PC-9 (cell line): ENCODE measurements at regions not wholly inside any gene's neighbourhood (a gene's known extent, or its start where the extent isn't known, plus 50 kb on each side); places are given as distances from the start of the nearest gene placed in this dataset.

Experiments used
- BruUV-seq: library from RNA; stranded (reverse); fragments of 400-500 nt; replicated peaks from 2 replicates; lab custom pipeline; 2021; lab: Mats Ljungman, UMichigan
- CTCF ChIA-PET: fragments of 300-600 bp; sonication (Branson Sonifier 250); formaldehyde crosslinking; loops from one replicate; lab custom pipeline; 2022; ENCODE audit warnings: antibody characterized with exemption; lab: Charles Lee
- POLR2A ChIA-PET: fragments of 300-600 bp; sonication (Branson Sonifier 250); formaldehyde crosslinking; loops from one replicate; lab custom pipeline; 2022; ENCODE audit warnings: antibody characterized with exemption; ENCODE audit not compliant: unreplicated experiment; lab: Charles Lee
- DNase-seq, 2 experiments: peaks; one replicate each; pipeline versions ENCODE4 v3.0.0 to v3.0.0-alpha.2; 2015 to 2022; ENCODE audit warnings: mixed read lengths in 1 of 2
- H2AFZ ChIP-seq: fragments of 200-600 bp; sonication (generic); 2 replicates; pipeline ENCODE4 v1.8.1; 2017; ENCODE audit warnings: antibody characterized with exemption
- H3F3A ChIP-seq: fragments of 200-600 bp; sonication (generic); 2 replicates; pipeline ENCODE4 v1.8.1; 2017; ENCODE audit warnings: antibody characterized with exemption, mild to moderate bottlenecking, low read depth; ENCODE audit not compliant: insufficient read depth
- H3K27ac ChIP-seq: fragments of 200-600 bp; sonication (generic); 2 replicates; pipeline ENCODE4 v1.6.1; 2016; ENCODE audit warnings: mixed run types
- H3K27me3 ChIP-seq: fragments of 200-600 bp; sonication (generic); 2 replicates; pipeline ENCODE4 v1.6.1; 2016; ENCODE audit warnings: low read depth, mixed run types; ENCODE audit not compliant: insufficient read depth
- H3K36me3 ChIP-seq: fragments of 200-600 bp; sonication (generic); 2 replicates; pipeline ENCODE4 v1.6.1; 2016; ENCODE audit warnings: low read depth, mixed run types
- H3K4me1 ChIP-seq: fragments of 200-600 bp; sonication (generic); replicated peaks from 2 replicates; pipeline ENCODE4 v1.6.1; 2016; ENCODE audit warnings: mixed run types; ENCODE audit not compliant: insufficient read depth
- H3K4me2 ChIP-seq: fragments of 200-600 bp; sonication (generic); 2 replicates; pipeline ENCODE4 v1.6.1; 2017; ENCODE audit warnings: mixed run types
- H3K4me3 ChIP-seq: fragments of 200-600 bp; sonication (generic); 2 replicates; pipeline ENCODE4 v1.6.1; 2016; ENCODE audit warnings: mixed run types
- H3K79me2 ChIP-seq: fragments of 200-600 bp; sonication (generic); 2 replicates; pipeline ENCODE4 v1.6.1; 2017; ENCODE audit warnings: low read depth, mixed run types
- H3K9me2 ChIP-seq: fragments of 200-600 bp; sonication (generic); 2 replicates; pipeline ENCODE4 v1.8.1; 2017; ENCODE audit warnings: mild to moderate bottlenecking; ENCODE audit not compliant: insufficient read depth
- H3K9me3 ChIP-seq: fragments of 200-600 bp; sonication (generic); 2 replicates; pipeline ENCODE4 v1.8.1; 2016; ENCODE audit warnings: low read depth; ENCODE audit not compliant: insufficient read depth
- H4K20me1 ChIP-seq: fragments of 200-600 bp; sonication (generic); 2 replicates; pipeline ENCODE4 v1.8.1; 2017; ENCODE audit not compliant: insufficient read depth
- EZH2 ChIP-seq: fragments of 200-600 bp; sonication (generic); IDR thresholded peaks from 2 replicates; pipeline ENCODE4 v1.8.0; 2017; ENCODE audit warnings: antibody characterized with exemption, low read depth
- intact Hi-C: fragments of 100-400 bp; cut with micrococcal nuclease; formaldehyde crosslinking; loops from one replicate; pipeline ENCODE4 v1.10.0; 2022; ENCODE audit not compliant: unreplicated experiment
- TF ChIP-seq, protein P1 (sequence below): fragments of 200-600 bp; sonication (generic); conservative IDR thresholded peaks from 2 replicates; pipeline ENCODE4 v1.6.1; 2017; ENCODE audit warnings: mixed run types, antibody characterized with exemption, mild to moderate bottlenecking, moderate library complexity

DNA sequence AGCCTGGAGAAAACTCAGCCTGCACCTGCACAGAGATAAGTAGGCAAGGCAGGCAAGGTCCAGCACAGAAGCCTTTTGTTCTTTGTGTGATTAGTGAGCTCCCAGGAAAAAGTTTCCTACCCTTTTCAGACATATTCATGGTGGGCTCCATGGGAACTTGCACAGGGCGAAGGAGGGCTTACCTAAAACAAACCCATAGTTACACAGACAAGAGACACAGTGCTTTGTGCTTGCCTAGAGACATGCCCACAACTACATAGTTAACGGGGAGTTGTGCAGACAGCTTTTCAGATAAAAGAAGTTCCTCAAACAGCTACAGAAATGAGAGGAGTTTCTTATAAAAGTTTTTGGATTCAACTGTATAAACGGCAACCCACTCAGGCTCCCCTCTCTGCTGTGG is 180.5 kb downstream of the GLUD2 start:
- H4K20me1 ChIP-seq: no peaks in the 10 kb centered on the region
- H3K9me2 ChIP-seq: no peaks in the 10 kb centered on the region
- H3K36me3 ChIP-seq: no peaks in the 10 kb centered on the region
- H3K9me3 ChIP-seq: no peaks in the 10 kb centered on the region; the same call in 1 of the 2 replicates
- CTCF ChIA-PET: no interaction called here
- no TSS peak for BruUV-seq
- no peak overlapping the region for H3K4me3 ChIP-seq
- no peaks in the 10 kb centered on the region for H3K27me3 ChIP-seq
- no peak for DNase-seq
- H3K79me2 ChIP-seq: no peaks in the 10 kb centered on the region
- no peak overlapping the region for H3K27ac ChIP-seq
- POLR2A ChIA-PET: no interaction called here
- no peak overlapping the region for H2AFZ ChIP-seq
- H3K4me2 ChIP-seq: no peak overlapping the region
- intact Hi-C loops: no loop called here
- TF ChIP-seq, protein P1, sequence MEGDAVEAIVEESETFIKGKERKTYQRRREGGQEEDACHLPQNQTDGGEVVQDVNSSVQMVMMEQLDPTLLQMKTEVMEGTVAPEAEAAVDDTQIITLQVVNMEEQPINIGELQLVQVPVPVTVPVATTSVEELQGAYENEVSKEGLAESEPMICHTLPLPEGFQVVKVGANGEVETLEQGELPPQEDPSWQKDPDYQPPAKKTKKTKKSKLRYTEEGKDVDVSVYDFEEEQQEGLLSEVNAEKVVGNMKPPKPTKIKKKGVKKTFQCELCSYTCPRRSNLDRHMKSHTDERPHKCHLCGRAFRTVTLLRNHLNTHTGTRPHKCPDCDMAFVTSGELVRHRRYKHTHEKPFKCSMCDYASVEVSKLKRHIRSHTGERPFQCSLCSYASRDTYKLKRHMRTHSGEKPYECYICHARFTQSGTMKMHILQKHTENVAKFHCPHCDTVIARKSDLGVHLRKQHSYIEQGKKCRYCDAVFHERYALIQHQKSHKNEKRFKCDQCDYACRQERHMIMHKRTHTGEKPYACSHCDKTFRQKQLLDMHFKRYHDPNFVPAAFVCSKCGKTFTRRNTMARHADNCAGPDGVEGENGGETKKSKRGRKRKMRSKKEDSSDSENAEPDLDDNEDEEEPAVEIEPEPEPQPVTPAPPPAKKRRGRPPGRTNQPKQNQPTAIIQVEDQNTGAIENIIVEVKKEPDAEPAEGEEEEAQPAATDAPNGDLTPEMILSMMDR: no peak
- no peak for TF ChIP-seq EZH2
- H3K4me1 ChIP-seq: no peaks in the 10 kb centered on the region
- no peaks in the 10 kb centered on the region for H3F3A ChIP-seq

DNA sequence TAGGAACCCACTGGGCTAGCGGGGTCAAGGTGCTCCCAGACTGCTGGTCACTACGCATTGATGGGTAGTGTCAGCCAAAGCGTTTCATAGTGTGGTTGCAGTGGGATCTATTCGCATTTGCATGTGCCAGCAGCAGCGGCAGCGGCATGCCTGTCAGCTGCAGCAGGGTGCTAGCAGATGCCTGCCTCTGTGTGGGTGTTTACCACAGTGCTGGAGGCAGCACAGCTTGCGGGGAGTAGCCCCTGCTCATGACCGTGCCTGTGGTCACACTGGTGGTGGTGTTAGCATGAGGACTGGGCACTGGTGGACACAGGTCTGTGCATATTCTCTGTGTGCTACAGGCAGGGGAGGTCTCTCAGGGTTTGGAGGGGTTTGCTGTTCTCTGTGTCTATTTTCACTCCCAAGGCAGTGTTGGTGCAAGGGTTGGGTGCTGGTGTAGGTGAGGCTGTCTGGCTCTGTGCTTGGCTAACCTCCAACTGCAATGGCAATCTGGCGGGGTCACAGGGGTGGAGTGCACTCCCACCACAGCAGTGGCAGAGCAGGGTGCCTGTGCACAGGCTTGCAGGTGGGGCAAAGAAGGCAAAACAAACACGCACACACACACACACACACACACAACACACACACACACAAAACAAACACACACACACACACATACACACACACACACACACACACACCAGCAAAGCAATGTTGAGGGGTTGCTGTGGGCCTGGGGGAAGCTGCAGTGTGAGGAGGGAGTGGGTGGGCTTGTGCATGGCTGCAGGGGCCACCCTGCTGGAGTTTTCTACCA is 184.4 kb downstream of the GLUD2 start:
- ChIA-PET POLR2A (no interaction called here), CTCF (no interaction called here)
- Histone ChIP-seq H3K4me1 (no peaks in the 10 kb centered on the region), H3F3A (no peaks in the 10 kb centered on the region), H3K79me2 (no peaks in the 10 kb centered on the region), H3K9me2 (no peaks in the 10 kb centered on the region), H3K9me3 (no peaks in the 10 kb centered on the region; the same call in 1 of the 2 replicates), H3K4me3 (no peak overlapping the region), H3K4me2 (no peak overlapping the region), H3K27me3 (no peaks in the 10 kb centered on the region), H3K36me3 (no peaks in the 10 kb centered on the region), H2AFZ (no peak overlapping the region), H4K20me1 (no peaks in the 10 kb centered on the region), H3K27ac (no peak overlapping the region)
- DNase-seq: no peak
- no TSS peak for BruUV-seq
- TF ChIP-seq, protein P1: no peak
- TF ChIP-seq EZH2: no peak
- intact Hi-C loops: no loop called here

DNA sequence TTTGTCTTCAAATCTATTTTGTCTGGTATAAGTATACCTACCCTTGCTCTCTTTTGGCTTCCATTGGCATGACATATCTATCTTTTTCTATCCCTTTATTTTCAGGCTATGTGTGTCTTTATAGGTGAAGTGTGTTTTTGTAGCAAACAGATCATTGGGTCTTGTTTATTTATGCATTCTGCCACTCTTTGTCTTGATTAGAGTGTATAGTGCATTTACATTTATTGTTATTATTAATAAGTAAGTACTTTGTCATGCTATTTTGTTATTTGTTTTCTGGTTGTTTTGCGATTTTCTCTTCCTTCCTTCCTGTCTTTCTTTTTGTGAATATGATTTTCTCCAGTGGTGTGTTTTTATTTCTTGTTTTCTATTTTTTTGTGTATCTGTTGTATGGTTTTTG is 188.6 kb downstream of the GLUD2 start:
- CTCF ChIA-PET: no interaction called here
- TF ChIP-seq EZH2: no peak
- TF ChIP-seq, protein P1: no peak
- H3K4me3 ChIP-seq: no peak overlapping the region
- no peak overlapping the region for H2AFZ ChIP-seq
- no peaks in the 10 kb centered on the region for H3K79me2 ChIP-seq
- DNase-seq: no peak
- no TSS peak for BruUV-seq
- no peaks in the 10 kb centered on the region for H3K9me2 ChIP-seq
- POLR2A ChIA-PET: no interaction called here
- no peak overlapping the region for H3K27ac ChIP-seq
- no peaks in the 10 kb centered on the region for H3K36me3 ChIP-seq
- no peaks in the 10 kb centered on the region for H3F3A ChIP-seq
- no peaks in the 10 kb centered on the region for H3K4me1 ChIP-seq
- no peaks in the 10 kb centered on the region for H3K27me3 ChIP-seq
- intact Hi-C loops: no loop called here
- H3K4me2 ChIP-seq: no peak overlapping the region
- H3K9me3 ChIP-seq: no peaks in the 10 kb centered on the region; the same call in 1 of the 2 replicates
- no peaks in the 10 kb centered on the region for H4K20me1 ChIP-seq
